ENCODE measurements at regions not wholly inside any gene's neighbourhood (a gene's known extent, or its start where the extent isn't known, plus 50 kb on each side); places are given as distances from the start of the nearest gene placed in this dataset.
"Not testable (repeated sequence)": the region's sequence is repeated elsewhere in the genome, so short reads cannot be mapped to it uniquely, and the experiment has no call there.

DNA sequence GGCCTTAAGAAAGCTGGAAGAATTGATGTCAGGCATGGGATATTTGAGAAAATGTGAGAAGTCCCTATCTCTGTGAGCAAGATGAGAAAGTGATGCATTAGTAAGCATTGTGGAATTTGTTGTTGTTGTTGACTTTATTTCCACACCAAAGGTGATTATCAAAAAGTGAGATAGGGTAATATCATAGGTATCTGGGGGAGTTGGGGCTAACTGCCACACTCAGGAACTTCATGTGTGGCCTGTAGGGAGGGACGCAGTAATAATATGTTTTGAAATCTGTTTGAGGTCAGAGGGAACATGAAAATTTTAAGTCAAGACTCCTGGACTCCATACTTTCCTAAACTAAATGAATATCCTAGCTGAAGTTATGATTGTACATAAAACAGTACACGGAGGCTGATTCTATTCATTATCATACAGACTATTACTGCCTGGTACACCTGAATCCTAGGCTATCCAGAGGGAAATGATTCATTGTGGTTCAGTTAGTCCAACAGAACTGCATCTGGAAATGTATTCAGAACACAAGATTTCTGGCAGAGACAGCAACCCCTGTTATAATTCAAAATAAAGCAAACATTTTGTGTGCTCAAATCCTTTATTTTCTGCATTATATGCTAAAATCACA is 304.8 kb downstream of the CPS1 start:
- DNase-seq (ENCODE audit: low read depth), result no peak

DNA sequence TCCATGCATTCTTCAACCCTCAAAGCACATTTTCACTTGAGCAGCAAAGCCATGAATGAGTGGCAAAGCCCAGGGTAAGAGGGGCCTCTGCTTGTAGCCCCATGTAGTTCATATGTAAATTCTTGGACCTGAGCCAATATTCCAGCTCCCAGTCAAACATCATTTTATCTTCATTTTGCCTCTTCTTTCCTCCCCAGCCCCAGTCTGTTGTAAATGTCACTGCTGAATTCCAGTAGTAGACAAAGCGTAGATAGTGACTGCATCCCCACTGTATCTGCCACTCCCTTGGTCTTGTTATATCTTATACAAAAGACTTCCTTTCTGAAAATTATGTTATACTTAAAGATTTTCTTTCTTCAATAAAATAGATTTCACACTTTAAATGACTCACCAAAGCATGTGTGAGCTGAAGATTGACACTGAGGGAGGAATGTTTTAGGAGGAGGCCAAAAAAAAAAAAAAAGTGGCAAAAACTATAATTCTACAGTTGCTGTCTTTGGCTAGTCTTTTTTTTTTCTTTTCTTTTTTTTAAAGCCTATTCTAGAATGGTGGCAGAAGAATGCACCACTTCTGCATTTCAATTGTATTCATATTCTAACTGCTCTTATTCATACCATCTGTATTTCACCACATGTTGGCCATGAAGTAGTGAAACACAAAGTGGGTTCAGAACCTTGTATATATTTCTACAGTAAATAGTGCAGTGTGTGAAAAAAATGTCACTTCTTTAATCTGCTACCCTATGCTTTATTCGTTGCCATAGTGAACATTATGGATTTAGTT is 306.1 kb downstream of the CPS1 start:
- DNase-seq (ENCODE audit: low read depth), result no peak

DNA sequence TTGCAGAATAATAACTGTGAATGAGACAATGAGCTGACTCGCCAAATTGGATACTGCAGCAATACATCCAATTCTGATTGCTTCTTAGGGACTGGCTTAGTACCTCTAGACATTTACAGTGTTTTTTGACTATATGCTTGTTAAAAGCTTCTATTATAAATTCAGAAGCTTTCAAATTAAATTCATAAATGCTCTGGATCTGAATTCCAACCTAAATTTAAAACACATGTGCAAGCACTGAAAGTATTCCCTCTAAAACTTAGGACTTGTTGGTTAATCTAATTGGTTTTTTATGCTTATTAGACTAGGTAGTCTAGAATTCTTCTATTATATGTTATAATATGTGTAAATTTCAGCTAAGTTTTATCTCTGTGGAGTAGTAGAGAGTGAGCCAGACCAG is 306.9 kb downstream of the CPS1 start:
- DNase-seq (ENCODE audit: low read depth), result no peak

DNA sequence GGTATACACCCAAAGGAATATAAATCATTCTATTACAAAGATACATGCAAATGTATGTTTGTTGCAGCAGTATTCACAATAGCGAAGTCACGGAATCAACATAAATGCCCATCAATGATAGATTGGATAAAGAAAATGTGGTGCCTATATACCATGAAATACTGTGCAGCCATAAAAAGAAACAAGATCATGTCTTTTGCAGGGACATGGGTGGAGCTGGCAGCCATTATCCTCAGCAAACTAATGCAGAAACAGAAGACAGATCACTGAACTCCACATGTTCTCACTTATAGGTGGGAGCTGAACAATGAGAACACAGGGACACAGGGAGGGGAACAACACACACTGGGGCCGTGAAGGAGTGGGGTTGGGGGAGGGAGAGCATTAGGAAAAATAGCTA is 315.2 kb downstream of the CPS1 start:
- not testable (repeated sequence) for DNase-seq (ENCODE audit: low read depth)

DNA sequence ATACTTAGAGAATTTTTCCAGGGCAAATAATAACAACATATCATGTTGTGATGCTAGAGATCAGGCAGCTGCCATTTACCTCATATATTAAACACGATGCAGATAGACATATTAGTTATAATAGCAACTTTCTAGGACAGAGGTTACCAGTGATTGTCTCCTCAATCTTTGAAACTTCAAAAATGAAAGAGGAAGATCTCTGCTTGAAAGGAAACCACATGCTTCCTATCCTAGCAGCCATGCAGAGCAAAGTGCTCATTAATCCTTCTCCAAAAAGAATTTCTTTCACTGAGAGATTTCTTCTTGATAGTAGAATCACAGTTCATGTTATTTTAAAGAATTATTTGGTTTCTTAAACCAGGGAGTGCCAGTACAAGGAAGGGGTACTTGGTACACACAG is 317.2 kb downstream of the CPS1 start:
- no peak for DNase-seq (ENCODE audit: low read depth)

DNA sequence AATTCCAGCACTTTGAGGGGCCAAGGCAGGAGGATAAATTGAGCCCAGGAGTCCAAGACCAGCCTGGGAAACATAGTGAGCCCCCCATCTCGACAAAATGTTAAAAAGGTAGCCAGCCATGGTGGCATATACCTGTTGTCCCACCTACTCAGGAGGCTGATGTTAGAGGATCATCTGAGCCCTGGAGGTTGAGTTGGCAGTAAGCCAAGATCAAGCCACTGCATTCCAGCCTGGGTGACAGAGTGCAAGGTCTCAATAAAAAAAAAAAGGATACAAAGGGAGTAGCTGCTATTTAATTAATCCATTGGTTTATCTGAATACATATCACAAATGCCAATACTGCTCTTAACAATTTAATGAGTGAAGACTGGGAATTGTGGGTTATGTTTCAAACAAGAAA is 327.8 kb downstream of the CPS1 start:
- DNase-seq (ENCODE audit: low read depth), result no peak

DNA sequence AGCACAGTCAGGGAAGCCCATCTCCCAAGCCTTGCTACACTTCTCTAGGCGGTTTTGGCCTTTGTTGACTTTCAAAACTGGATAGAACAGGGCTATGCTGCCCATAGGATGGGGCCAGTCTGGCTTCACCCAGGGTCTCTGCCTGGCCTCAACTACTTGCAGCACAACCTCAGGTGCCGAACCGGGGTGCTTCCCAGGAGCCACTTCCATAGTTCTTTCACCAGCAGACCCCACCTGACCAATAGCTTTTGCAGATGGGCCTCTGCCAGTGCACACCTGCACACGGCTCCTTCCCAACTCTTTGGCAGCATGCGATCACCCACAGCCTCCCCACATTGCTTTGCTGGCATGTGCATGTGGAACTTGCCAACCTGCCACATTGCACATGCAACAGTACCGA is 331.6 kb downstream of the CPS1 start:
- no peak for DNase-seq (ENCODE audit: low read depth)

DNA sequence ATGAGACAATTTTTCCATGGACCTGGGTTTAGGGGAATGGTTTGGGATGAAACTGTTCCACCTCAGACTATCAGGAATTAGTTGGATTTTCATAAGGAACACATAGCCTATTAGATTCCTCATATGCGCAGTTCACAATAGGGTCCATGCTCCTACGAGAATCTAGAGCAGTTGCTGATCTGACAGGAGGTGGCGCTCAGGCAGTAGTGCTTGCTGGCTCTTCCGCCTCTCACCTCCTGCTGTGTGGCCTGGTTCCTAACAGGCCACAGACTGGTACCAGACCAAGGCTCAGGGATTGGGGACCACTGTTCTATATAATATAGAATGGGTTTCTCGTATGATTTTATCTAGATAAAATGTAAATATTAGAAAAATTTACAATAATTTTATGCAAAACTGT is 338.7 kb downstream of the CPS1 start:
- DNase-seq (ENCODE audit: low read depth), result no peak

DNA sequence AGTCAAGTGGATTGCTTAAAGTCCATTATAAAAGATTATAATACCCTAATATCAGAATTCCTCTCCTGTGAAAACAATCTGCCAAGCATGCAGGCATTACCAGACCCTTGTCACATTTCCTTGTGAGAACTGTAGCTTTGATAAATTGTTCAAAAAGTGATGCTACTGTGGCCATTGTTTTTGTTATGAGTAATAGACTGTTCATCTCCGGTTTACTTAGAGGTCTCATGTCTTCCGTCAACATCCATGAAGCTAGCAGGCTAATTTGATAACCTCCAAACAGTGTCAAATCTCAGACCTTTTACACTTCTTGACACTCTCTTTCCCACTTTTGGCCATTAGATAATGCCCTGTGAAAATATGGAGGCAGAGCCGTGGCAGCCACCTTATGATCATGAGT is 342.7 kb downstream of the CPS1 start:
- DNase-seq (ENCODE audit: low read depth), result no peak

DNA sequence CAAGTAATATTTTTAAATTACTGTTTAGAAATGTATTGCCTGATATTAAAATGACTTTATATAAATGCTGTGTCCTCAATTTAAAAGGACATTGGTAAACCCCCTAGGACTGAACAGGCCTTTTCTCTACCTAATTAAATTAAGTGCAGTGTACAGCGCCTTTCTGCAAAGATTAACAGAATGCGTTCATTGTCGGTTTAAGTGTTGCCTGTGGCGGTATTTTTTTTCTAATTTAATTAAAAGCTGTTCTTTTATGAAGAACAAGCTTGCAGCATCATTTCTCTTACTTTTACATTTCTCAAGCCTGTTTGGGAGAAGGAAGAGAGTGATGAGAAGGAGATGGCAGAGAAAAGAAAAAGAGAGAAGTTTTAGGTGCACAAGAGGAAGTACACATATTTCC is 344.9 kb downstream of the CPS1 start:
- DNase-seq (ENCODE audit: low read depth), result no peak

DNA sequence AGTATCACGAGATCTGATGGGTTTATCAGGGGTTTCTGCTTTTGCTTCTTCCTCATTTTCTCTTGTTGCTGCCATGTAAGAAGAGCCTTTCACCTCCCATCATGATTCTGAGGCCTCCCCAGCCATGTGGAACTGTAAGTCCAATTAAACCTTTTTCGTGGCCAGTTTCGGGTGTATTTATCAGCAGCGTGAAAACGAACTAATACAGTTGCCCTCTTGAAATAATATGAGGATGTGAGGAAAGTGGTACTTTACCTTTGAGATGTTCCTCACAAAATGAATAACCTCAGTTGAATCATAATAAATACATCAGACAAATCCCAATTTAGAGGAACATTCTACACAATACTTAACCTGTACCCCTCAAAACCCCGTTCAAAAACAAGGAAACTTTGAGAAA is 356.4 kb downstream of the CPS1 start:
- DNase-seq (ENCODE audit: low read depth), result no peak

DNA sequence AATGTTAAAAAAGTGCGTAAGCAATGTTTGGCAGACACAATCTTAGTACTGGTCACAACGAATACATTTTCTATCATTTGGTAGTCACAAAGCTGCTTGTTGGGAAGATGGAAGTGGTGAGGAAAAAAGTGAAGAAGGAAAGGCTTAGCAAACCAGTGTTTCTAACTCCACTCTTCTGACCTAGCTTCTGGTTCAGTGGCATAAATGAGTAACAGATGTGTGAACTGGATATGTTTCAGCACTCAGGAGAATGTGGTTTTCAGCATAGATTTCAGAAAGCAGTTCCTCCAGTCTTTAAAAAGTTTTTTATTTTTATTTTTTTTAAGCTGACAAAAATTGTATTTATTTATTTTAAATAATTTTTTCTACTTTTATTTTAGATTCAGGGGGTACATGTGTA is 357.1 kb downstream of the CPS1 start:
- DNase-seq (ENCODE audit: low read depth), result no peak

DNA sequence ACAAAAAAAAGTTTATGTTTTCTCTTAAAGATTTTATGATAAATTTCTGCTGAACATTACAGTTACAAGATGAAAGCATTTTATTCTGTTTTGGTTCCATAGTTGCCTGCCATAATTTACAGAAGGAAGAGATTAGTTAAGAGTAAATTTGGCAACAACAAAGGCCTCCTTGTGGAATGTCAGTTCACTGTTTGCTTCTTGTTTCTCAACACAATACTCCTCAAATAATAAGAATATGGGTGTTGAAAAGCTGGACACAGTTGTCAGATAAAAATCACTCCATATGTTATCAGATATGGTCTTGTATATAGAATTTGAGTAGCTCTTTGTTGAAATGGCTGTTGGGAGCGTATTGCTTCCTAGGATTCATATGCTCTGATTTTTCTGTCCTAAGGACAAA is 359.5 kb downstream of the CPS1 start:
- DNase-seq (ENCODE audit: low read depth), result no peak

DNA sequence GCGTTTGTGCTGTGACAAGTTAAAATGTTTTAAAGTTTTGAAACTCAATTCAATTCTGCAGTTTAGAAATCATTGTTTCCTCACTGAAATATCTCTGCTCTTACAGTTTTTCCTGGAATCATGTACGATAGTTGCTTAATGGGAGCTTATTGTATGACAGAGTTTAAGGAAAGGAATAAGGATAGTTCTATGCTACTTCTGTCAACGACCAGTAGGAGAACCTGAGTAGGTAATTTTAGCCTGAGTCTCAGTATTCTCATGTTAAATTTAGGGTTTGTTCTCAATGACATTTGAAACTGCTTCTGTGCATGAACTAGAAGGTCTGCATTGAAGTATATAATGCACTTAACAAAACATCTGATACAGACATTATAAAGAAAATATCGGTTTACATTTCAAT is 361.1 kb downstream of the CPS1 start:
- DNase-seq (ENCODE audit: low read depth), result no peak

DNA sequence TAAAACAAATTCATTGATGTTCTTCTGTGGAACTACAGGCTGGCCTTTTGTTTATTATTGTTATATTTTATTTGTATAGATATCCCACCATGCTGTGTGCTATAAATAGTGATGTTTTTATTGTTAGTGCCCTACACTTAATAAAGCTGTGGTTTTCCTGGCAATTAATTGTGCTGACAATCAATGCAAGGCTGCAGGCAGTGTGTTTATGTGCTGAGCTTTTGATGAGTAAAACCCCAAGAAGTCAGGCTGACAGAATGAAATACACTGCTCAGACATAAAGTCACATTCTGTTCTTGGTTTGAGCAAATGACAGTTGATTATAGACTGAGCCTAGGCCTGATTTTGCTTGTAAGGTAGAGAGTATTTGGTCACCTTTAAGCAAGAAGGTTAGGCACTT is 362.7 kb downstream of the CPS1 start:
- no peak for DNase-seq (ENCODE audit: low read depth)

DNA sequence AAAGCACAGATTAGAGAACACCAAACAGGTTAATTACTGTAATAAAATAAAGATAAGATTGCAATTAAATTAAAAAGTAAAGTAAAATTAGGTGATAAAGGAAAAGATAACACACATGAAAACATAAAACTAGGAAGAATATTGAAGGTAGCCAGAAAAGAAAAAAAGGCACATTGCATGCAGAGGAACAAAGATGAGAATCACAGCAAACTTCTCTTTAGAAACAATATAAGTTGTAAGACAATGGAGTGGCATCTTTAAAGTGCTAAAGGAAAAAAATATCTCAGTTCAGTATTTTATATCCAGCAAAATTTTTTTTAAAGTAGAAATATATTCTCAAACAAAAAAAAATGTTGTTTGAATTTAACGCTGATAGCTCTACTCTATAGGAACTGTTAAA is 366.0 kb downstream of the CPS1 start:
- DNase-seq (ENCODE audit: low read depth), result no peak

DNA sequence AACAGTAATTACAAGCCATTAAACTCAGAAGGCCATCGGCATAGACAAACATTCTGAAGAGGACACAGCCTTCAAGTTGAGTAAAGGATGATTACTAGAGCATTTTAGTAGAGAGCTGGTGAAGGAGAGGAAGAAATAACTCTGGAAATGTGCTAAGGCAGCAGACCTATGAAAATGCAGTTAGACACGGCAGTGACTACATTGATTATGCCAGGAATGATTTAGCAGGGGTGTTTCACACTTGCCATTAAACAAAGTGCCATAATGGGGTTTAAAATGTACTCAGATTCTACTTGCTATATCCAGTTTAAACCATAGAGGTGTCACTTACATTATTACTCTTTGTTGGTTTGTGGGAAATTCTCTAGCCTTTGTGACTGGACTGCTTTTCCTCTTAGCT is 372.3 kb downstream of the CPS1 start:
- DNase-seq (ENCODE audit: low read depth), result no peak

DNA sequence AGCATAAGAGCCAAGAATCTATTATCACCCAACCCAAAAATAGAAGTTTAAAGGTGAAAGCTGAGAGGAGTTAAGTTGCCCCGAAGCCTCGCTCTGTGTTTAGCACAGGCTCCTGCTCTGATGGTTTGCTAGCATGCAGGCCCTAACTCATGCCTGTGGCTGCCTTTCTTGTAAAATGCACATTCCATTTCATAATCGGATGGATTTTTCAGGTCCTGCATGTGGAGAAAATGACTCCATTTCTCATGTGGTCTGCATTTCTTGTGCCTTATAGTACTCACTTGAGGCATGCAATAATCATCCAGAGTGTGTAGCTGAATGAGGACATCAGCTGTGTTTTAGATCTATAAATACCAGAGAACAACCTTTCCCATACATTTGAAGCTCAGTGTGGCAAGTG is 381.8 kb downstream of the CPS1 start:
- DNase-seq (ENCODE audit: low read depth), result no peak

DNA sequence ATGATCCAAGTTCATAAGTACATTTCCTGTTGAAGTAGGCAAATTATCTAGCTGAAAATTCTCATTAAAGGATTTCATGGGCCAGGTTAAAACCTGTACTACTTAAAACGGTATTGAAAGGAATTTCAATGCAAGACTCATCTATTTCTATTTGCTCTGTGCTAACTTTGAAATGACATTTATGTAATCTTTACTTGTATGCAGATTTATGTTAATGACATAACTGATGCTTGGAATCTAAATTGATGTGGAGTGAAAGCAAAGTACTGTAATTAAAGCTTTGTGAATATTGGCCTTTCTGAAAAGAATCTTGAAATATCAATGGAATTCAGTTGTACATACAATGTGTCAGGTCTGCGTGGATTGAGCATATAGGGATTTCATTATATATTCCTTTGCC is 390.0 kb downstream of the CPS1 start:
- no peak for DNase-seq (ENCODE audit: low read depth)

DNA sequence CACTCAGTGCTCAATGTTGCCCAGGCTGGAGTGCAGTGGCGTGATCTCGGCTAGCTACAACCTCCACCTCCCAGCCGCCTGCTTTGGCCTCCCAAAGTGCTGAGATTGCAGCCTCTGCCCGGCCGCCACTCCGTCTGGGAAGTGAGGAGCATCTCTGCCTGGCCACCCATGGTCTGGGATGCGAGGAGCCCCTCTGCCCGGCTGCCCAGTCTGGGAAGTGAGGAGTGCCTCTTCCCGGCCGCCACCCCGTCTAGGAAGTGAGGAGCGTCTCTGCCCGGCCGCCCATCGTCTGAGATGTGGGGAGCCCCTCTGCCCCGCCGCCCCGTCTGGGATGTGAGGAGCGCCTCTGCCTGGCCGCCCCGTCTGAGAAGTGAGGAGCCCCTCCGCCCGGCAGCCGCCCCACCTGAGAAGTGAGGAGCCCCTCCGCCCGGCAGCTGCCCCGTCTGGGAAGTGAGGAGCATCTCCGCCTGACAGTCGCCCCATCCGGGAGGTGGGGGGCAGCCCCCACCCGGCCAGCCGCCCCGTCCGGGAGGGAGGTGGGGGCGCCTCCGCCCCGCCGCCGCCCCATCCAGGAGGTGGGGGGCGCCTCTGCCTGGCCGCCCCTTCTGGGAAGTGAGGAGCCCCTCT is 394.1 kb downstream of the CPS1 start:
- DNase-seq (ENCODE audit: low read depth), result not testable (repeated sequence)

DNA sequence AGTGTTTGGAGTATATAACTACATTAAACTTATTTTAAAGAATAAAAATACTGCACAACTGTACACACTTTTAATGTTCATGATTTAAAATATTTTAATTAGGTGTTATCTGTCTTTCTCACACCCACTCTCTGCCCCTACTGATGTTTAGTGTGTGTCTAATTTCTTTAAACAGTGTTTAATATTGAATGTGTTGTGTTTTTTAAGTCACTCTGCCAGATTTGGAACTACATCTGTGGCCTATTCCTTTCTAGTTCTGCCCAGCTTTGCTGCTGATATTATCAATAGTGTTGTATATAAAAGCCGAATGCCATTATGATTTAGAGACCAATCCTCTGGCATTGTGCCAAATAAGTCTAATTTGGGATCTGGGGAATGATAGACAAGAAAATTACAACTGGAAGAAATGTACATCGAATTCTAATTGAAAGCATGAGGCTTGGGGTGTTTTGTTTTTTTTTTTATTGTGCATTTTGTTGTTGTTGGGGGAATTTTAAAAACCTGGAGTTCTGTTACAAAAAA is 398.0 kb downstream of the CPS1 start:
- no peak for DNase-seq (ENCODE audit: low read depth)

DNA sequence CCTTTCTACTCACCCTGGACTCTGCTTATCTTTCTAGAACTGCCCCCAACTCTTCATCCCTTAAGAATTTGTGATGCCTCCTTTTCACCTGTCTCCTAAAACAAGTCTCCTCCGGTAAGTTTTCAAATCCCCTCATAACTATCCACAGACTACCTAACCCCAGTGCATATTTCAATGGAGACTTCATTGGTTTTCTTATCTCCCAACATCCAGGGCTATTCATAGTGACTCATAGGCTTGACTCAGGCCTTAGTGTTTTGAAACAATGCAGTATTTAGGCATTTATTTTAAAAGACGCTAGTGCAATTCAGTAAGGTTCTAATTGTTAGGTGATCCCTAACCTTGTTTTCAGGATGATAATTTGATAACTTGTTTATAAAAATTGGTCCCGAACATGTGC is 399.2 kb downstream of the CPS1 start:
- DNase-seq (ENCODE audit: low read depth), result no peak

DNA sequence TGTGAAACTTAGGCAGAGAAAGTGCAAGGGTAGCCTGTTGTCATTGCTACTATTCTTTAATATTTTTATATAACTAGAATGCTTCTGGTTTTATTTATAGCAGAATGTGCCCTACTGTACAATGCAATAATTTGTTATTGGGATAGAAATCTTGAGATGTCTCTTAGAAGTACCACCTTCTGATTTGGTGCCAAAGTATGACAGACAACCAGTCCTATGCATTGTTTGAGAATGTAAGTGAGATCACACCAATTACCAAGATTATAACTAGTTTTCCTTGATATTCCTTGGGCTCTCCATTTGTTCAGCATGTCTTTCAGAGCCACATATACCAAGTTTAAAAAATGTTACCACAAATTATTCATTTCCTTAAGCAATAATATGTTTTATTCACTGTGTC is 399.7 kb downstream of the CPS1 start:
- DNase-seq (ENCODE audit: low read depth), result no peak
